Tibial nerve (tissue), 4 donors: ENCODE measurements at regions not wholly inside any gene's neighbourhood (a gene's known extent, or its start where the extent isn't known, plus 50 kb on each side); places are given as distances from the start of the nearest gene placed in this dataset.

Source experiments
- DNase-seq, 2 donors: peaks; one replicate each; pipeline ENCODE4 v3.0.0-alpha.2; 2019; ENCODE audit warnings: low spot score in 2 of 2
- H3K27ac ChIP-seq, 4 donors: fragments of 200-600 bp; sonication (generic) in 3 of 4; one replicate each; pipeline ENCODE4 v1.5.1; 2017 to 2019; ENCODE audit warnings: mild to moderate bottlenecking in 1 of 4
- H3K27me3 ChIP-seq, 2 donors: fragments of 200-600 bp; sonication (generic) in 1 of 2; one replicate each; pipeline versions ENCODE4 v1.5.1 to v1.6.0; 2017 to 2019
- H3K36me3 ChIP-seq, 3 donors: fragments of 200-600 bp; sonication (generic); one replicate each; pipeline ENCODE4 v1.5.1; 2018 to 2019
- H3K4me1 ChIP-seq, 4 donors: fragments of 200-600 bp; sonication (generic) in 3 of 4; one replicate each; pipeline ENCODE4 v1.5.1; 2017 to 2019
- H3K4me3 ChIP-seq, 4 donors: fragments of 200-600 bp; sonication (generic) in 3 of 4; one replicate each; pipeline ENCODE4 v1.5.1; 2017 to 2019; ENCODE audit warnings: mild to moderate bottlenecking in 1 of 4, moderate library complexity in 1 of 4
- H3K9me3 ChIP-seq, 4 donors: fragments of 200-600 bp; sonication (generic) in 3 of 4; one replicate each; pipeline ENCODE4 v1.5.1; 2017 to 2019
- EP300 ChIP-seq, 2 donors: sonication (generic); formaldehyde crosslinking; IDR thresholded peaks; one replicate each; pipeline ENCODE4 v1.6.1; 2017; ENCODE audit warnings: antibody characterized with exemption in 2 of 2, mild to moderate bottlenecking in 1 of 2
- POLR2A ChIP-seq, 2 donors: fragments of 450-650 bp; IDR thresholded peaks; one replicate each; pipeline ENCODE4 v1.6.1; 2017; ENCODE audit warnings: antibody characterized with exemption in 2 of 2, mild to moderate bottlenecking in 2 of 2, moderate library complexity in 2 of 2
- WGBS, 2 donors: methylation state at CpG; one replicate each; pipeline ENCODE4 v1.1.5; 2018; 5-methylcytosine and 5-hydroxymethylcytosine counted together
- TF ChIP-seq, protein P1 (sequence below), 5 experiments: fragments of 200-600 bp in 3 of 5; fragments of 450-650 bp in 2 of 5; sonication (generic) in 3 of 5; IDR thresholded peaks; one replicate each; pipeline ENCODE4 v1.5.1; 2016 to 2019; ENCODE audit warnings: antibody characterized with exemption in 5 of 5, mild to moderate bottlenecking in 3 of 5, moderate library complexity in 2 of 5

- no peak for TF ChIP-seq EP300 (IDR thresholded peaks at IDR 0.05)
- TF ChIP-seq POLR2A (IDR thresholded peaks at IDR 0.05): no peak
- TF ChIP-seq, protein P1, sequence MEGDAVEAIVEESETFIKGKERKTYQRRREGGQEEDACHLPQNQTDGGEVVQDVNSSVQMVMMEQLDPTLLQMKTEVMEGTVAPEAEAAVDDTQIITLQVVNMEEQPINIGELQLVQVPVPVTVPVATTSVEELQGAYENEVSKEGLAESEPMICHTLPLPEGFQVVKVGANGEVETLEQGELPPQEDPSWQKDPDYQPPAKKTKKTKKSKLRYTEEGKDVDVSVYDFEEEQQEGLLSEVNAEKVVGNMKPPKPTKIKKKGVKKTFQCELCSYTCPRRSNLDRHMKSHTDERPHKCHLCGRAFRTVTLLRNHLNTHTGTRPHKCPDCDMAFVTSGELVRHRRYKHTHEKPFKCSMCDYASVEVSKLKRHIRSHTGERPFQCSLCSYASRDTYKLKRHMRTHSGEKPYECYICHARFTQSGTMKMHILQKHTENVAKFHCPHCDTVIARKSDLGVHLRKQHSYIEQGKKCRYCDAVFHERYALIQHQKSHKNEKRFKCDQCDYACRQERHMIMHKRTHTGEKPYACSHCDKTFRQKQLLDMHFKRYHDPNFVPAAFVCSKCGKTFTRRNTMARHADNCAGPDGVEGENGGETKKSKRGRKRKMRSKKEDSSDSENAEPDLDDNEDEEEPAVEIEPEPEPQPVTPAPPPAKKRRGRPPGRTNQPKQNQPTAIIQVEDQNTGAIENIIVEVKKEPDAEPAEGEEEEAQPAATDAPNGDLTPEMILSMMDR (IDR thresholded peaks at IDR 0.05): no peak
- WGBS, 2 donors: 91 to 96% methylated on average over 7 of the region's 7 CpGs
- no peaks in the 10 kb centered on the region for H3K27me3 ChIP-seq
- H3K27ac ChIP-seq: no peak overlapping the region
- H3K36me3 ChIP-seq: no peaks in the 10 kb centered on the region
- DNase-seq: no peak
- peaks cover 0 to 14% (median 0%) of the 10 kb centered on the region in 4 donors for H3K9me3 ChIP-seq
- H3K4me1 ChIP-seq: no peaks in the 10 kb centered on the region
- H3K4me3 ChIP-seq: no peak overlapping the region
These were observed 286.4 kb upstream of the TENM4 start for GRCh38 chr11:79727221-79727620.

DNA sequence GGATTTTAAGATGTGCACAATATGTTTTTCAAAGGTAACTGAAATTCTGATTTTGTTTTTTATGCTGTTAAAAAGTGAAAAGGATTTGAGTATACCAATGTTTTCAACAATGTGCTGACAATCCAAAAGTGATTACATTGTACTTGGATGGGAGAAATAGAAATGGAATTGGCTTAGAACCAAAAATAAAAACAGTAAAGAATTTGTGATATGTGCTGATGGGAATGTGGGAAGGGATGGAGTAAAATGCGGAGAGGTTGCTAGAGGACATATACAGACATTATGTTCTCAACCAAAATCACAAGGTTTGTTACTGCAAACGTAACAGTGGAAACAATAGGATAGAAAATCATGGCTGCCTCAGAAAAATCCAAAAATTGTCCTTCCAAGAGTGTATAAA lies 279.3 kb upstream of the TENM4 start:
- Histone ChIP-seq H3K4me3 (no peak overlapping the region), H3K9me3 (peaks cover 0 to 4% (median 0%) of the 10 kb centered on the region in 4 donors), H3K27me3 (no peaks in the 10 kb centered on the region), H3K4me1 (no peaks in the 10 kb centered on the region), H3K27ac (no peak overlapping the region), H3K36me3 (no peaks in the 10 kb centered on the region)
- TF ChIP-seq POLR2A (IDR thresholded peaks at IDR 0.05) (no peak), EP300 (IDR thresholded peaks at IDR 0.05) (no peak)
- TF ChIP-seq, protein P1 (IDR thresholded peaks at IDR 0.05): no peak
- WGBS, 2 donors: 43 to 53% methylated on average over 2 of the region's 2 CpGs
- no peak for DNase-seq

DNA sequence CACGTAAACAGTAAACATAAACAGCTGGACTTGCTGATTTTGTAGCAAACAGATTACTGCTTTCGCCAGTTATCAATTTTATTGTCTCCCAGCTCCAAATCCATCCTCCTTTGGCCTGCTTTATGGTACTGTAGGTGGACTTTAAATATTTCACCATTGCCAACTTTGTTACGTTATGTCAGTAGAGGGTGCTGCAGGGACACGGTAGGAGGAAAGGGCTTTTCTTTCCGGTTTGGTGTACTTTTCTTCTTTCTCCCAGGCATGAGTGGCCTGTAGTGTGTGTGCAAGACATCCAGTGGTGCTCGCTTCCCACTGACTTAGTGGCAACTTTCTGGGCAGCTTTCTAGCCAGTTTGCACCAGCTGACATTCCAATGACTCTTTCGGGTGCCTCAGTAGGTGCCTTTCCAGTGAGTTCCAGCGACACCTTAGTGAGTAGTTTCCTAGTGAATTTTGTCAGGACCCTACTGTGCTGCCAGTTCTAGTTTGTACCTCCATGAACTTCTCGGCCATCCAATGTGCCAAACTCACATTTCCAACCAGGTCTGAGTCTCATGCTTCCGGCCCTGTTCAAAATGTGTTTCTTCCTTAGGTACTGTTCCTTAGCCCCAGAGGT lies 267.6 kb upstream of the TENM4 start:
- 58% methylated on average over 10 of the region's 10 CpGs for WGBS, 2 donors
- TF ChIP-seq, protein P1 (IDR thresholded peaks at IDR 0.05): no peak
- TF ChIP-seq EP300 (IDR thresholded peaks at IDR 0.05): no peak
- TF ChIP-seq POLR2A (IDR thresholded peaks at IDR 0.05): no peak
- no peak overlapping the region for H3K4me3 ChIP-seq
- H3K4me1 ChIP-seq: no peaks in the 10 kb centered on the region
- DNase-seq: no peak
- H3K9me3 ChIP-seq: peaks cover 0 to 51% (median 0%) of the 10 kb centered on the region in 4 donors
- H3K27ac ChIP-seq: no peak overlapping the region
- H3K36me3 ChIP-seq: no peaks in the 10 kb centered on the region
- no peaks in the 10 kb centered on the region for H3K27me3 ChIP-seq

- no peak for DNase-seq
- no peak for TF ChIP-seq POLR2A (IDR thresholded peaks at IDR 0.05)
- TF ChIP-seq EP300 (IDR thresholded peaks at IDR 0.05): no peak
- TF ChIP-seq, protein P1 (IDR thresholded peaks at IDR 0.05): no peak
- Histone ChIP-seq H3K4me1 (no peaks in the 10 kb centered on the region), H3K27ac (no peak overlapping the region), H3K4me3 (no peak overlapping the region), H3K27me3 (no peaks in the 10 kb centered on the region), H3K36me3 (no peaks in the 10 kb centered on the region), H3K9me3 (peaks cover 0 to 50% (median 2%) of the 10 kb centered on the region in 4 donors)
- WGBS, 2 donors: 94 to 96% methylated on average over 5 of the region's 5 CpGs
These were observed 264.8 kb upstream of the TENM4 start for GRCh38 chr11:79705648-79706047.

GRCh38 chr11:79702303-79702702 lies 261.5 kb upstream of the TENM4 start:
- WGBS, 2 donors: 97% methylated on average over 3 of the region's 3 CpGs
- Histone ChIP-seq H3K27ac (no peak overlapping the region), H3K36me3 (no peaks in the 10 kb centered on the region), H3K27me3 (no peaks in the 10 kb centered on the region), H3K9me3 (peaks cover 0 to 28% (median 2%) of the 10 kb centered on the region in 4 donors), H3K4me1 (no peaks in the 10 kb centered on the region), H3K4me3 (no peak overlapping the region)
- TF ChIP-seq EP300 (IDR thresholded peaks at IDR 0.05) (no peak), POLR2A (IDR thresholded peaks at IDR 0.05) (no peak)
- TF ChIP-seq, protein P1 (IDR thresholded peaks at IDR 0.05): no peak
- DNase-seq: no peak
